Thyroid gland (tissue), 4 donors: ENCODE measurements at regions not wholly inside any gene's neighbourhood (a gene's known extent, or its start where the extent isn't known, plus 50 kb on each side); places are given as distances from the start of the nearest gene placed in this dataset.

Source experiments
- DNase-seq, 2 donors: peaks; one replicate each; pipeline ENCODE4 v3.0.0-alpha.2; 2019
- H3K27ac ChIP-seq, 3 donors: fragments of 200-600 bp; sonication (generic); 1 replicate in 2 of 3; 2 replicates in 1 of 3; pipeline ENCODE4 v1.5.1; 2016 to 2019; ENCODE audit warnings: mild to moderate bottlenecking in 1 of 3, moderate library complexity in 1 of 3
- H3K27me3 ChIP-seq: fragments of 200-600 bp; sonication (generic); one replicate; pipeline ENCODE4 v1.5.1; 2019
- H3K36me3 ChIP-seq, 2 donors: fragments of 200-600 bp; sonication (generic); one replicate each; pipeline ENCODE4 v1.5.1; 2016 to 2019
- H3K4me1 ChIP-seq, 2 donors: fragments of 200-600 bp; sonication (generic); one replicate each; pipeline ENCODE4 v1.5.1; 2017 to 2019
- H3K4me3 ChIP-seq, 3 donors: fragments of 200-600 bp; sonication (generic); replicated peaks in 1 of 3; 1 replicate in 2 of 3; 2 replicates in 1 of 3; pipeline ENCODE4 v1.5.1; 2016; ENCODE audit warnings: mild to moderate bottlenecking in 1 of 3
- H3K9me3 ChIP-seq: fragments of 200-600 bp; sonication (generic); one replicate; pipeline ENCODE4 v1.5.1; 2017
- CTCF ChIP-seq, 6 experiments: fragments of 200-600 bp in 3 of 6; fragments of 450-650 bp in 3 of 6; sonication (generic) in 3 of 6; IDR thresholded peaks; one replicate each; pipeline ENCODE4 v1.5.1; 2016 to 2019; ENCODE audit warnings: antibody characterized with exemption in 6 of 6, mild to moderate bottlenecking in 2 of 6, inconsistent platforms in 1 of 6, moderate library complexity in 1 of 6
- POLR2A ChIP-seq, 2 donors: fragments of 450-650 bp; IDR thresholded peaks; one replicate each; pipeline ENCODE4 v1.6.1; 2017; ENCODE audit warnings: antibody characterized with exemption in 2 of 2, mild to moderate bottlenecking in 2 of 2, moderate library complexity in 1 of 2
- WGBS, 2 donors: methylation state at CpG; one replicate each; pipeline ENCODE4 v1.1.5; 2017; 5-methylcytosine and 5-hydroxymethylcytosine counted together
- intact Hi-C: fragments of 100-400 bp; cut with DNase I; formaldehyde crosslinking; loops from one replicate; pipeline ENCODE4 v1.15.1; 2023

GRCh38 chr2:83282043-83282795, 1176.9 kb downstream of the SUCLG1 start:
- no peaks in the 10 kb centered on the region for H3K27me3 ChIP-seq
- no peak overlapping the region for H3K4me3 ChIP-seq
- 78 to 82% methylated on average over 6 of the region's 6 CpGs for WGBS, 2 donors
- intact Hi-C loops, result no loop called here
- TF ChIP-seq POLR2A (IDR thresholded peaks at IDR 0.05) (no peak), CTCF (IDR thresholded peaks at IDR 0.05) (no peak)
- H3K36me3 ChIP-seq, result no peaks in the 10 kb centered on the region
- no peaks in the 10 kb centered on the region for H3K9me3 ChIP-seq
- no peak for DNase-seq
- no peak overlapping the region for H3K27ac ChIP-seq
- no peaks in the 10 kb centered on the region for H3K4me1 ChIP-seq

- 92 to 95% methylated on average over 1 of the region's 1 CpG for WGBS, 2 donors
- Histone ChIP-seq H3K4me1 (no peaks in the 10 kb centered on the region), H3K4me3 (no peak overlapping the region), H3K36me3 (no peaks in the 10 kb centered on the region), H3K27me3 (no peaks in the 10 kb centered on the region), H3K27ac (no peak overlapping the region), H3K9me3 (no peaks in the 10 kb centered on the region)
- no peak for DNase-seq
- TF ChIP-seq POLR2A (IDR thresholded peaks at IDR 0.05) (no peak), CTCF (IDR thresholded peaks at IDR 0.05) (no peak)
- intact Hi-C loops, result no loop called here
Observed at GRCh38 chr2:83280391-83280790, 1178.7 kb downstream of the SUCLG1 start.

GRCh38 chr2:83273322-83273721, 1185.8 kb downstream of the SUCLG1 start:
- Histone ChIP-seq H3K4me3 (no peak overlapping the region), H3K9me3 (no peaks in the 10 kb centered on the region), H3K27ac (no peak overlapping the region), H3K4me1 (no peaks in the 10 kb centered on the region), H3K36me3 (no peaks in the 10 kb centered on the region), H3K27me3 (no peaks in the 10 kb centered on the region)
- no peak for DNase-seq
- intact Hi-C loops, result no loop called here
- TF ChIP-seq POLR2A (IDR thresholded peaks at IDR 0.05) (no peak), CTCF (IDR thresholded peaks at IDR 0.05) (no peak)

GRCh38 chr2:83261591-83262136, 1197.4 kb downstream of the SUCLG1 start:
- TF ChIP-seq CTCF (IDR thresholded peaks at IDR 0.05) (no peak), POLR2A (IDR thresholded peaks at IDR 0.05) (no peak)
- H3K36me3 ChIP-seq, result no peaks in the 10 kb centered on the region
- H3K4me3 ChIP-seq, result no peak overlapping the region
- H3K9me3 ChIP-seq, result no peaks in the 10 kb centered on the region
- H3K27me3 ChIP-seq, result no peaks in the 10 kb centered on the region
- WGBS, 2 donors, result 75 to 84% methylated on average over 1 of the region's 1 CpG
- DNase-seq, result no peak
- H3K4me1 ChIP-seq, result no peaks in the 10 kb centered on the region
- intact Hi-C loops, result no loop called here
- no peak overlapping the region for H3K27ac ChIP-seq

- DNase-seq, result no peak
- WGBS, 2 donors, result 81 to 82% methylated on average over 1 of the region's 1 CpG
- Histone ChIP-seq H3K36me3 (no peaks in the 10 kb centered on the region), H3K9me3 (no peaks in the 10 kb centered on the region), H3K4me3 (no peak overlapping the region), H3K4me1 (no peaks in the 10 kb centered on the region), H3K27me3 (no peaks in the 10 kb centered on the region), H3K27ac (no peak overlapping the region)
- intact Hi-C loops, result no loop called here
- no peak for TF ChIP-seq CTCF (IDR thresholded peaks at IDR 0.05)
- no peak for TF ChIP-seq POLR2A (IDR thresholded peaks at IDR 0.05)
Observed at GRCh38 chr2:83253848-83254247, 1205.2 kb downstream of the SUCLG1 start.
